Endothelial cell of umbilical vein (primary cell): ENCODE measurements at regions not wholly inside any gene's neighbourhood (a gene's known extent, or its start where the extent isn't known, plus 50 kb on each side); places are given as distances from the start of the nearest gene placed in this dataset.
"Not testable (repeated sequence)": the region's sequence is repeated elsewhere in the genome, so short reads cannot be mapped to it uniquely, and the experiment has no call there.

Source experiments
- CTCF ChIP-seq, 2 donors: IDR thresholded peaks; 1 replicate in 1 of 2; 2 replicates in 1 of 2; pipeline ENCODE4 v1.5.1; 2011; ENCODE audit warnings: low read length in 2 of 2, mild to moderate bottlenecking in 2 of 2, moderate library complexity in 2 of 2, control low read depth in 1 of 2, inconsistent platforms in 1 of 2, low read depth in 1 of 2; ENCODE audit not compliant: insufficient read depth in 1 of 2; ENCODE audit errors: extremely low read depth in 1 of 2
- EZH2 ChIP-seq: IDR thresholded peaks from 2 replicates; pipeline ENCODE4 v1.6.1; 2012; ENCODE audit warnings: borderline replicate concordance, low read depth, mild to moderate bottlenecking, moderate library complexity, low read length, inconsistent platforms; ENCODE audit not compliant: severe bottlenecking
- POLR2AphosphoS5 ChIP-seq: IDR thresholded peaks from 2 replicates; pipeline ENCODE4 v1.6.1; 2012; ENCODE audit warnings: low read depth, mild to moderate bottlenecking, control low read depth, low read length, moderate library complexity; ENCODE audit not compliant: insufficient read depth

- not testable (repeated sequence) for TF ChIP-seq CTCF (IDR thresholded peaks at IDR 0.05; ENCODE audit: extremely low read depth in 1 of 2, insufficient read depth in 1 of 2, low read depth in 1 of 2, low read length in 2 of 2); EZH2; POLR2AphosphoS5
Measured at GRCh38 chr4:189627041-189627440, 313.6 kb upstream of the FRG1 start.
